ENCODE measurements at regions not wholly inside any gene's neighbourhood (a gene's known extent, or its start where the extent isn't known, plus 50 kb on each side); places are given as distances from the start of the nearest gene placed in this dataset.
"Not testable (repeated sequence)": the region's sequence is repeated elsewhere in the genome, so short reads cannot be mapped to it uniquely, and the experiment has no call there.

GRCh38 chr13:112218416-112218815, 151.5 kb downstream of the SOX1 start:
- TF ChIP-seq POLR2AphosphoS5 (IDR thresholded peaks at IDR 0.05): no peak
- TF ChIP-seq CTCF (IDR thresholded peaks at IDR 0.05): no peak
- TF ChIP-seq POLR2A (IDR thresholded peaks at IDR 0.05): no peak
- H3K27me3 ChIP-seq: peaks cover 0 to 28% of the 10 kb centered on the region in 2 donors
- intact Hi-C loops (cut with DNase I; ENCODE audit: low total_unique reads): no loop called here
- H3K9me3 ChIP-seq: no peaks in the 10 kb centered on the region
- H3K27ac ChIP-seq: no peak overlapping the region
- no peak overlapping the region for H3K4me3 ChIP-seq
- DNase-seq (ENCODE audit: low spot score in 2 of 2): no peak
- H3K4me1 ChIP-seq: no peaks in the 10 kb centered on the region
- H3K36me3 ChIP-seq: no peaks in the 10 kb centered on the region

GRCh38 chr13:112219740-112220139, 152.8 kb downstream of the SOX1 start:
- Histone ChIP-seq H3K9me3 (no peaks in the 10 kb centered on the region), H3K27me3 (peaks cover 0 to 19% of the 10 kb centered on the region in 2 donors), H3K36me3 (no peaks in the 10 kb centered on the region), H3K4me1 (no peaks in the 10 kb centered on the region), H3K27ac (no peak overlapping the region), H3K4me3 (no peak overlapping the region)
- intact Hi-C loops (cut with DNase I; ENCODE audit: low total_unique reads): loop anchor here (10.0 kb wide), 1 partner anchor 1095 kb away; no protein-coding TSS in a partner anchor
- TF ChIP-seq POLR2AphosphoS5 (IDR thresholded peaks at IDR 0.05) (no peak), CTCF (IDR thresholded peaks at IDR 0.05) (no peak), POLR2A (IDR thresholded peaks at IDR 0.05) (no peak)
- DNase-seq (ENCODE audit: low spot score in 2 of 2): no peak

- intact Hi-C loops (cut with DNase I; ENCODE audit: low total_unique reads): loop anchor here (10.0 kb wide), 1 partner anchor 1096 kb away; no protein-coding TSS in a partner anchor
- no peak for DNase-seq (ENCODE audit: low spot score in 2 of 2)
Measured at GRCh38 chr13:112220296-112220875, 153.4 kb downstream of the SOX1 start.

GRCh38 chr13:112220925-112221324, 154.0 kb downstream of the SOX1 start:
- Histone ChIP-seq H3K9me3 (no peaks in the 10 kb centered on the region), H3K27me3 (peaks cover 0 to 12% of the 10 kb centered on the region in 2 donors), H3K4me1 (no peaks in the 10 kb centered on the region), H3K27ac (no peak overlapping the region), H3K36me3 (no peaks in the 10 kb centered on the region), H3K4me3 (no peak overlapping the region)
- no peak for TF ChIP-seq POLR2AphosphoS5 (IDR thresholded peaks at IDR 0.05)
- TF ChIP-seq POLR2A (IDR thresholded peaks at IDR 0.05): no peak
- no peak for TF ChIP-seq CTCF (IDR thresholded peaks at IDR 0.05)
- intact Hi-C loops (cut with DNase I; ENCODE audit: low total_unique reads): loop anchor here (10.0 kb wide), 1 partner anchor 1096 kb away; no protein-coding TSS in a partner anchor
- no peak for DNase-seq (ENCODE audit: low spot score in 2 of 2)

More at GRCh38 chr13:112220296-112220875, 153.4 kb downstream of the SOX1 start:
- no peak for TF ChIP-seq POLR2AphosphoS5 (IDR thresholded peaks at IDR 0.05)
- TF ChIP-seq POLR2A (IDR thresholded peaks at IDR 0.05): no peak
- TF ChIP-seq CTCF (IDR thresholded peaks at IDR 0.05): no peak
- Histone ChIP-seq H3K4me3 (no peak overlapping the region), H3K27me3 (peaks cover 0 to 18% of the 10 kb centered on the region in 2 donors), H3K27ac (no peak overlapping the region), H3K4me1 (no peaks in the 10 kb centered on the region), H3K36me3 (no peaks in the 10 kb centered on the region), H3K9me3 (no peaks in the 10 kb centered on the region)

GRCh38 chr13:112222971-112223370, 153.2 kb upstream of the SPACA7 start:
- Histone ChIP-seq H3K27me3 (peaks cover 0 to 5% of the 10 kb centered on the region in 2 donors), H3K4me1 (no peaks in the 10 kb centered on the region), H3K4me3 (no peak overlapping the region), H3K27ac (no peak overlapping the region), H3K9me3 (no peaks in the 10 kb centered on the region), H3K36me3 (no peaks in the 10 kb centered on the region)
- intact Hi-C loops (cut with DNase I; ENCODE audit: low total_unique reads): loop anchor here (10.0 kb wide), 1 partner anchor 1098 kb away; no protein-coding TSS in a partner anchor
- TF ChIP-seq POLR2AphosphoS5 (IDR thresholded peaks at IDR 0.05) (no peak), CTCF (IDR thresholded peaks at IDR 0.05) (no peak), POLR2A (IDR thresholded peaks at IDR 0.05) (no peak)
- DNase-seq (ENCODE audit: low spot score in 2 of 2): no peak

- H3K9me3 ChIP-seq; H3K4me1 ChIP-seq; DNase-seq (ENCODE audit: low spot score in 2 of 2); H3K36me3 ChIP-seq; H3K27ac ChIP-seq; H3K27me3 ChIP-seq; H3K4me3 ChIP-seq: not testable (repeated sequence)
- intact Hi-C loops (cut with DNase I; ENCODE audit: low total_unique reads): loop anchor here (1.0 to 10.0 kb wide), 2 partner anchors 11 to 1099 kb away; no protein-coding TSS in a partner anchor
Measured at GRCh38 chr13:112223929-112224328, 152.2 kb upstream of the SPACA7 start.
